ES-I3 (cell line): ENCODE measurements at regions not wholly inside any gene's neighbourhood (a gene's known extent, or its start where the extent isn't known, plus 50 kb on each side); places are given as distances from the start of the nearest gene placed in this dataset.

Experiments used
- H3K36me3 ChIP-seq: 2 replicates; pipeline ENCODE4 v1.6.1; 2013; ENCODE audit warnings: mild to moderate bottlenecking, low read length, control low read depth, moderate library complexity; ENCODE audit not compliant: insufficient read depth
- H3K4me1 ChIP-seq: 2 replicates; pipeline ENCODE4 v1.6.1; 2013; ENCODE audit warnings: mild to moderate bottlenecking, control low read depth, low read length; ENCODE audit not compliant: insufficient read depth
- H3K9ac ChIP-seq: 2 replicates; pipeline ENCODE4 v1.6.1; 2013; ENCODE audit warnings: low read depth, mild to moderate bottlenecking, low read length, moderate library complexity
- H3K9me3 ChIP-seq: 2 replicates; pipeline ENCODE4 v1.6.1; 2013; ENCODE audit warnings: mild to moderate bottlenecking, low read length, moderate library complexity; ENCODE audit not compliant: control insufficient read depth, insufficient read depth

DNA sequence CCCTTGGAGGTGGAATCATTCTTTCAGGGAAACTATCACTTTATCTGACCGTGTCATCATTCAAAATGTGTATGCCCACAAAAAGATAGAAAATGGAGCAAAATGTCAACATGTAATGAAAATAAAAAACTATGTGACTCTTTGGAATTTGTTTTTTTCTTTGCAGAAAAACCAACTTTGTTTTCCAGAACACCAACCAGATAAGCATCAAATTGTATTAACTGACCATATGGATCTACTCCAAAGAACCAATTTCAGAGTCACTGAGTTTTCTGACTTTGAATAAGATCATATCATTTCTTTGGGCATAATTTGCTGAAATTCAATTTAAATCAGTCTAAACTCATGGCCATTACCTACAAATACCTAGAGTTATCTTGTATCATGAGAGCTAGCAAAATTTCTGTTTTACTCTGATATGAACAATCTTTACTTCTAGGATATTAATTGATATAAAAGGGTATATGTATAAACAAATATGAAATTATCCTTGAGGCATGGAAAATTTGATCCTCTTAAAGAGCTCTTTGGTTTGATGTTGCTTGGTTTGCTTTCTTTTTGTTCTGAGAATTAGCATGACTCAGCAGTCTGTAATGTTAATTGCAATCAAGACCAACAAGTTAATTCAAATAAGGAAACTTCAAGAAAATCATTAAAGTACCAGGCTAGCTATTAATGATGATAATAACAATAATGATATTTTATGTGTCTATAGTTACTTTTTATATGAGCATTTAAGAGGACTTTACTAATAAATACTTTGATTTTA lies 444.4 kb upstream of the MARCKS start:
- H3K36me3 ChIP-seq = no peaks in the 10 kb centered on the region
- H3K4me1 ChIP-seq = peaks cover 3% of the 10 kb centered on the region; the same call in 1 of the 2 replicates
- no peaks in the 10 kb centered on the region for H3K9me3 ChIP-seq
- no peak overlapping the region for H3K9ac ChIP-seq

DNA sequence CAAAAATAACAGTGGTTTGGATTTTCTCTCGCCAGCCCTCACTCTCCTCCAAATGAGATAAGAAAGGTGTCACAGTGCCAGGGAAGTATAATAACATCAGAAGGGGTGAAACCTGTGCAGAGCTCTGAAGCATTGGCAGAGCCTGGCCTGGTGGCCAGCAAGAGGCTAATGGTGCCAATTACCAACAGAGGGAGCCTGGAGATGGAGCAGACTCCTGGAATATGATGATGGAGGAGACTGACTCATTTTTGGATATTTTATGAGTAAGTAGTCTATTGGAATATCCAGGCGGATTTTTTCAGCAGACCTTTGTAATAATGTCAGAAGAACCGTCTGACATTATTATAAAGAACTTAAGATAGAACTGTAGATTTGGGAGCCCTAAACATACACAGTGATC lies 442.6 kb upstream of the MARCKS start:
- Histone ChIP-seq H3K4me1 (peaks cover 3% of the 10 kb centered on the region; the same call in 1 of the 2 replicates), H3K9ac (no peak overlapping the region), H3K36me3 (no peaks in the 10 kb centered on the region), H3K9me3 (no peaks in the 10 kb centered on the region)

DNA sequence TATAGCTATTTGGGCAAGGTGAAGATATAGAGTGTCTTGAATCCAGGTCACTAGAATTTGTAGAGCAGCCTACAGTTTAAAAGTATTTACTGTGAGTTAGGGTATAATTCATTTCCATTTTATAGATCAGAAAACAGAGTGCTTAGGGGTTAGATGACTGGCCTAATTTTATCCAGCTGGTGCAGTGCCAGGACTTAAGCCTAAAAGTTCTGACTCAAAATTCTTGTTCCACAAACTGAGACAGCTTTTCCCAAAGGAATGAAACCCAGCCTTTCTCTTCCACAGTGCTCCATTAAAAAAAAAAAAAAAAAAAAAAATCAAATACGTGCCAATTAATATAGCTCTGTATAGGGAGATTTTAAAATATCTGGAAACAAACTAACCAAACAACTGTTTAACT lies 441.0 kb upstream of the MARCKS start:
- Histone ChIP-seq H3K4me1 (peaks cover 3% of the 10 kb centered on the region; the same call in 1 of the 2 replicates), H3K9ac (no peak overlapping the region), H3K36me3 (no peaks in the 10 kb centered on the region), H3K9me3 (no peaks in the 10 kb centered on the region)

DNA sequence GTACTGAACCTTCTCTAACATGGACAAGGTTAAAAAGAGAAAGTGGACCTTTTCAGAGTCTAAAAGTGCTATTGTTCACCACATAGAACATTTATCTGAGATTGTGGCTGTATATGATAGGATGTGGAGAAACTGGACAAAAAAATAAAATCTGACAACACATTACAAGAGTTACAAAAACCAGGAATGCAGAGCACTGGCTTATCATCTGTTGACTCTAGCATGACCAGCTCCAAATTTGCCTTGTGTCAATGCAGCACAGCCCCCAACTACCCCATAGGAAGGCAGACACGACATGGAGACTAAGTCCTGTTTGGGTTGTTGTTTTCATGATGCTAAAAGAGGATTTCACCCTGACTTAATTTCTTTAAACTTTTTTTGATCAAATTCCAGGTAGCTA lies 436.9 kb upstream of the MARCKS start:
- Histone ChIP-seq H3K9ac (no peak overlapping the region), H3K9me3 (no peaks in the 10 kb centered on the region), H3K4me1 (no peaks in the 10 kb centered on the region), H3K36me3 (no peaks in the 10 kb centered on the region)

DNA sequence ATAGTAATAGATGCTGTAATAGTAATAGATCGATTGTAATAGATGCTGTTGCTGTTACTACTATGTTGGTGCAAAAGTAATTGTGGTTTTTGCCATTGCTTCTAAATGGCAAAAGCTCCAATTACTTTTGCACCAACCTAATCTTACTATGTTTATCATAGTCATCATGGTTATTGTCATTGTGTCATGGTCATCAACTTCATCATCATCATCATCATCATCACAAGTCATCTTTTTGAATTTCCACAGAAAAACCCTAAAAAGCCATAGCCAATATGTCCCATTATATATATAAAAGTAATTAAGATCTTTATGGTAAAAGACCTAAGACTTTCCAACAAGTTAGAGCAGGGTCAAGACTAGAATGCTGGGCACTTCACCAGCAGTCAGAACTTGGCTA lies 435.1 kb upstream of the MARCKS start:
- H3K9ac ChIP-seq = no peak overlapping the region
- H3K36me3 ChIP-seq = no peaks in the 10 kb centered on the region
- no peaks in the 10 kb centered on the region for H3K4me1 ChIP-seq
- H3K9me3 ChIP-seq = no peaks in the 10 kb centered on the region

DNA sequence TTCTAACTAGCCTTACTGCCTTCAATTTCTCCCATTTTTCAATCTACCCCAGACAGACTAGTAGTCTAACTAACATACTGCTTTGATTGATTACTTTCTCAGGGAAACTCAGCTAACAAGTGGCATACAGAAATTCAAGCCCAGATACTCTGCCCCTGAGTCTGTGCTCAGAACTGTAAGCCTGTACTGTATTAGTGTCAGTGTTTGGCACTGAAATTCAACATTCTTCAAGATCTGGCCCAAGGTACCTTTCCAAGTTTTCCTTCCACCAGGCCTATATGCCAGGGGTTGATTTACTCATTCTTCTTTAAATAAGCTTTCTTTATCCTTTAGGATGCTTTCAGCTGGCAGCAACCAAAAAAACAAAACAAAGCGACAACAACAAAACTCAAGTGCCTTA lies 433.2 kb upstream of the MARCKS start:
- Histone ChIP-seq H3K9me3 (no peaks in the 10 kb centered on the region), H3K9ac (no peak overlapping the region), H3K36me3 (no peaks in the 10 kb centered on the region), H3K4me1 (no peaks in the 10 kb centered on the region)

DNA sequence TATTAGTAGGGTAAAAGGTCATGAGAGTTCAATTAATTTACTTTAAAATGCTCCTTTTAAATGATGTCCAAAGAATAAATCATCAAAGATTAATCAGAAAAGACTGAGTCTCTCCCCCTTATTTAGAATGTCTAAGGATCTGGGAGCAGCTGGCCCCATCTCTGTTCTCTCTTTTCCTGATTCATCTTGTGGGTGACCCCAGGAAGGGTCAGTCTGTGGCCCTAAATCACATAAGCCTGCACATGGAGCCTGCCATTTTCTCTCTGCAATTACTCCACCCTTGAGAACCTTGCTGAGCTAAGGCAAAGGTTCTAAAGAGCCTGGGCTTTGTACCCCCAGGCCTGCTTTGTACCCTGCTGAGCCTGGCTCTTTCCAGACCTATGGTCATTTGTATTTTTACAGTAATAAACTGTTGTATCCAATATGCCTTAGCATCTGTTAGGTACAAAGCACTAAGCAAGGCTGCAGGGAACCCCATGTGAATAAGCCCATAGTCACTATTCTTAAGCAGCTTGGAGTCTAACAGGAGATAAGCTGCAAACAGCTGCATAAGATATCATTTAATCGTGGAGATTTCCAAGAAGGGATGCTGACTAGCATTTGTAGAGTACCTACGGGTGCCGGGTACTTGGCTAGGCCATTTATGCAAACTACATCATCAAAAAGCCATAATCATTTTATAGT lies 431.0 kb upstream of the MARCKS start:
- Histone ChIP-seq H3K9ac (no peak overlapping the region), H3K4me1 (peaks cover 4% of the 10 kb centered on the region; the same call in 1 of the 2 replicates), H3K36me3 (no peaks in the 10 kb centered on the region), H3K9me3 (no peaks in the 10 kb centered on the region)

DNA sequence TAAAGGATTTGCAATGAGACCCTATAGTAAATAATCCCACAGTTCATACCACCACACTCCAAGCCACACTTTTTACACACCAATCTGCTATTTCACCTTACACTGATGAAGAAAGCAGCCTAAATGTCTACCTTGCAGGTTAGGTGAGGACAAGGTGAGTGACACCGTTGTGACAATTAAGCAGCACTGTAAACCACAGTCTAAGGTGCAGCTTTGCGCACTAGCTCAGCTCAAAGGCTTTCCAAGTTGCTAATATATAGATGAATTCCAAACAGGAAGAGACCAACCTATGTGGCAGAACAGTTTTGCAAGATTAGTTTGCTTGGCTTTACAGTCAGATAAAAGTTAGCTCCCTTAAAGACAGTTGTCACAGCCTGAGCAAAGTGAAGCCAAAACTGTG lies 429.5 kb upstream of the MARCKS start:
- H3K4me1 ChIP-seq = peaks cover 4% of the 10 kb centered on the region; the same call in 1 of the 2 replicates
- H3K9ac ChIP-seq = no peak overlapping the region
- no peaks in the 10 kb centered on the region for H3K36me3 ChIP-seq
- no peaks in the 10 kb centered on the region for H3K9me3 ChIP-seq

DNA sequence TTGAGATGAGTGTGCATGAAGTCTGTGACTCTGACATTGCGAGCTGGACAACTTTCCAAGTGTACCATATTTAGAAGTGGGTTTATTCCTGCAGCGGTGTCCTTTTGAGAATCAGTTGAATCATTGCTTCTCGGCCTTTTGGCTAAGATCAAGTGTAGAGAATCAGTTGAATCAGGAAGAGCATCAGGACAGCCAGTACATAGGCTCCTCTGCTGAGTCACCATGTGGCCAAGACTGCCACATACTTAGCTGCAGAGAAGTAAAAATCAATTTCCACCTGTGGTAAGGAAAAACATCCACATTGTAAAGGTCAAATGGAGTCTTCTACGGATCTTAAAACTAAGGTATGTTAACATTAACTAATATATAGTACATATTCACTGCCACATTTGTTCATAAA lies 428.4 kb upstream of the MARCKS start:
- H3K36me3 ChIP-seq = no peaks in the 10 kb centered on the region
- H3K4me1 ChIP-seq = peaks cover 4% of the 10 kb centered on the region; the same call in 1 of the 2 replicates
- H3K9ac ChIP-seq = no peak overlapping the region
- no peaks in the 10 kb centered on the region for H3K9me3 ChIP-seq

DNA sequence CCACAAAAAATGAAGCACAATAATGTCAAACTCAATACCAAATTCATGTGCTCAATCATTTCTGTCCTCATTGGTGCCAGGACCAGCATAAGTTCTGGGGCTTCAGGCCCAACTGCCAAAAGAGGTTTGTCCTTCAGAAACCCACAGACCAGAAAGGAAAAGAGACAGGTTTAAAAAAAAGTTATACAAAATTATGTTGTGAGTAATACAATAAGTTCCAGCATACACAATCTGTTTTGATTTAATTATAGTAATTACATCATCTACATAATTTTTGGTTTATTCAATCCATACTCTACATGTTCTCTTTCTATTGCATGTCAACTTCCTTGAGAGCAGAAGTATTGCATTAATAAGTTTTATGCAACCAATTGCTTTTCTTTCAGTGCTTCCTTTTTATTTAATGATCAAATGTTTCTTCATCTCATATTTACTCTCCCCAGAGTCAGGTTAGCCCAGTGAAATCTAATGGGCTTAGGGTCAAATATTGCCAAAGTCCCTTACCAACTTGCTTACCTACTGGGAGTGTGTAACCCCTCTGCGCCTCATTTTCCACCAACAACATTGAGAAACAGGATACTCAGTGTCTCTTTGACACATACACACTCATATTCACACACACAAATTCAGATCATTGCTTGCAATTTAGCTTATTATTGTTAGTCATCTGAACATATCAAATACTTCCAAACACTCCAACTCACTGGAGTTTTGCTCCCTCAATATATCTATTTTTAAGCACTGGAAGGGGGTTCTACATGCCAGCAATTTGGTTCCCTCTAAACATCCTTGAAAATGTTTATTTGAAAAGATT lies 424.4 kb upstream of the MARCKS start:
- Histone ChIP-seq H3K9me3 (no peaks in the 10 kb centered on the region), H3K4me1 (peaks cover 4% of the 10 kb centered on the region; the same call in 1 of the 2 replicates), H3K36me3 (no peaks in the 10 kb centered on the region), H3K9ac (no peak overlapping the region)

DNA sequence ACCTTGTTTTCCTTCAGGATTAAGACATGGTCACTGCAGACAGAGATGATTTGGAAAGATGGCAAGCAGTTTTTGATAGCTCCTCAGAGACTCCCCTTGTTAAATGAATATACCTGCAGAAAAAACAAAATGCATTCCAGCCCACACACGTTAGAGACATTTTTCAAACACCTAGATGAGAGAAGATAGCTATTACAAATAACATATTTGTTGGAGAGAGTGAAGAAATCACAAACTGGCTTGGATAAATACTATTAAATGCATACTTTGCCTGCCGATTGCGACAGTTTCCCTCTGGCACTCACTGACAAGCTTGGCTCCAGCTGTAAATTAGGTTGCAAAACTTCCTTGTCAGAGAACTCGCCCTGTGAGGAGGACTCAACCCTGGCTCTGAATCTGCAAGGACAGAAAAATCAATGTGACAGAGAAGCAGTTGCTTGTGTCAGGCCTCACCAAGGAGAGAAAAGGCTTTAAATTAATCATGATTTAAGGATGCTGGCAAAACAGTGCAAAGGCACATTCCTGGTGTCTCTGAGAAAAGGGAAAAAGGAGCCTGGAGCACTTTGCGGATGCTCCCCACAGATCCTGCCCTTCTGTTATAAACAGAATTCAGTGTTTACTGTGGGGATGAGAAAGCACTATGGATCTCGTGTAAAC lies 423.7 kb upstream of the MARCKS start:
- Histone ChIP-seq H3K4me1 (peaks cover 4% of the 10 kb centered on the region; the same call in 1 of the 2 replicates), H3K9me3 (no peaks in the 10 kb centered on the region), H3K9ac (no peak overlapping the region), H3K36me3 (no peaks in the 10 kb centered on the region)

DNA sequence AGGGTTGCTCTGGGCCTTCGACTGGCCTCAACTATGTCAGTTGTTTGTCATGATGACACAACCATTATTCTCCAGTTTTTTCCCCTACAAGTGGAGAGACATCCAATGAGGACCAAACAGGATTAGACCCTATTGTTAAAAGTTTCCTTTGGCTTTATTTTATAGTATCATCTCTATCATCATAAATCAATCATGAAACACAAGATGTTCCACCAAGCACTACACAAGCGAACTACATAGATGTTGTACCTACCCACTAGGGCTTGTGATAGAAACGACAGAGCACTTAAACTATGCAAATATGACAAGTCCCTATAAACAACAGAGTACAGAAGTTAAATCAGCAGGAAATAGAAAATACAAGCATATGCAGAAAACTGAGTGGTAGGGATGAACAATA lies 422.5 kb upstream of the MARCKS start:
- Histone ChIP-seq H3K9me3 (no peaks in the 10 kb centered on the region), H3K4me1 (no peaks in the 10 kb centered on the region), H3K36me3 (no peaks in the 10 kb centered on the region), H3K9ac (no peak overlapping the region)

DNA sequence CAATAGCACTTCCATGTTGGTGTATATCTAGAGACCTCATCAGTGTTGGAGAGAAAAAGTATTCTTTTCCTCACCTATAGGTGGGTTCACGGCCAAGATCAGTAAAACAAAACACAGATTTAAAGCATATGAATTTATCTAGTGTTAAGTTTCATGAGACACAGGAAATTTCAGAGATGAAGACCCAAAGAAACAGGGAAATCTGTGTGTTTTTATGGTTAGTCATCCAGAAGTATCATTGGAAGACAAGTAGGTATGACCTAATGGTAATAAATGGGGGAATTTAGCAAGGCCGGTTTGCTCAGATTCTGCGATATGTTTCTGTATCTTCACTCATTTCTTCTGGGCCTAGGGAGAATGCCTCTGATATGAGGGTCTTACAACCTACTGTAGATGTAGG lies 419.6 kb upstream of the MARCKS start:
- H3K4me1 ChIP-seq = no peaks in the 10 kb centered on the region
- no peaks in the 10 kb centered on the region for H3K9me3 ChIP-seq
- no peaks in the 10 kb centered on the region for H3K36me3 ChIP-seq
- no peak overlapping the region for H3K9ac ChIP-seq

DNA sequence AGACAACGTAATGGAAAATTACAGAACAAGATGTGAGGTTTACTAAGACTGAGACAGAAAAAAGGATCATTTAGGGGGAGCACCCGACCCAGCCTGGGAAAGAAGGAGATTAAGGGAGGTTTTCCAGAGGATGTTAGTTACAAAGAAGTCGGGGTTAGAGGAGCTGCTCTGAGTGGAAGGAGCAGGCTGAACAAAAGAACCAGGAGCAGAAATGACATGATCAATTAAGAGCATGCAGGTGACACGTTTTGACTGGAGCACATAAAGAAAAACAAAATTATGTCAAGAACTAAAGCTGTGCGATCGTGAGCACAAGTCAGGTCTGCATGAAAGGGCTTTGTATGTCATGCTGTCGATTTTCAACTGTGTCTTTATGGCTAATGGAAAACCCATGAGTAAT lies 417.3 kb upstream of the MARCKS start:
- no peak overlapping the region for H3K9ac ChIP-seq
- no peaks in the 10 kb centered on the region for H3K36me3 ChIP-seq
- H3K9me3 ChIP-seq = no peaks in the 10 kb centered on the region
- H3K4me1 ChIP-seq = no peaks in the 10 kb centered on the region
